ENCODE measurements at regions not wholly inside any gene's neighbourhood (a gene's known extent, or its start where the extent isn't known, plus 50 kb on each side); places are given as distances from the start of the nearest gene placed in this dataset.

DNA sequence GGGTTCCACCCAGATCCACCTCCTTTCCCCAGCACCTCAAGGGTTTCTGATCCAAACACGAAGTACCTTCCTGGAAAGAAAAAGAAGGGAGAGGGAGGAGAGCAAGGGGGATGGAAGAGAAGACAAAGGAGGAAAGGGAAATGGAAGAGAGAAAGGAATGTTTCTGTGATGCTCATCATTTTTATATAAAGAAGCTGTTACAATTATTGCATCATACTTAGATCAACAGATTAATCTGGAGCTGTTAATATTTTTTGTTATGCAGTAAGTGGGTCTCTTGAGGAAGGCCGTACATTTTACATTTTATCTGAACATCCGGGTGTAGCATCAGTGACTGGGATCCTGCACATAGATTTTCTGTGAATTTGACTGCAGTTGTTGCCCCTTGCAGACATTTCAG is 60.6 kb upstream of the NEDD4L start:
- Histone ChIP-seq H3K27me3 (ENCODE audit: insufficient read depth, low read depth) (no peaks in the 10 kb centered on the region), H3K4me3 (IDR thresholded peaks at IDR 0.05; ENCODE audit: insufficient read depth, low read depth, low read length) (no peak overlapping the region), H3K36me3 (ENCODE audit: insufficient read depth) (no peaks in the 10 kb centered on the region), H3K79me2 (ENCODE audit: insufficient read depth, low read depth) (no peaks in the 10 kb centered on the region), H3K4me2 (no peak overlapping the region), H4K20me1 (ENCODE audit: insufficient read depth) (no peaks in the 10 kb centered on the region), H3K4me1 (ENCODE audit: low read depth, poor library complexity, severe bottlenecking) (no peaks in the 10 kb centered on the region), H2AFZ (ENCODE audit: low read depth) (no peak overlapping the region), H3K27ac (no peak overlapping the region), H3K9ac (no peak overlapping the region)
- TF ChIP-seq, protein P1, sequence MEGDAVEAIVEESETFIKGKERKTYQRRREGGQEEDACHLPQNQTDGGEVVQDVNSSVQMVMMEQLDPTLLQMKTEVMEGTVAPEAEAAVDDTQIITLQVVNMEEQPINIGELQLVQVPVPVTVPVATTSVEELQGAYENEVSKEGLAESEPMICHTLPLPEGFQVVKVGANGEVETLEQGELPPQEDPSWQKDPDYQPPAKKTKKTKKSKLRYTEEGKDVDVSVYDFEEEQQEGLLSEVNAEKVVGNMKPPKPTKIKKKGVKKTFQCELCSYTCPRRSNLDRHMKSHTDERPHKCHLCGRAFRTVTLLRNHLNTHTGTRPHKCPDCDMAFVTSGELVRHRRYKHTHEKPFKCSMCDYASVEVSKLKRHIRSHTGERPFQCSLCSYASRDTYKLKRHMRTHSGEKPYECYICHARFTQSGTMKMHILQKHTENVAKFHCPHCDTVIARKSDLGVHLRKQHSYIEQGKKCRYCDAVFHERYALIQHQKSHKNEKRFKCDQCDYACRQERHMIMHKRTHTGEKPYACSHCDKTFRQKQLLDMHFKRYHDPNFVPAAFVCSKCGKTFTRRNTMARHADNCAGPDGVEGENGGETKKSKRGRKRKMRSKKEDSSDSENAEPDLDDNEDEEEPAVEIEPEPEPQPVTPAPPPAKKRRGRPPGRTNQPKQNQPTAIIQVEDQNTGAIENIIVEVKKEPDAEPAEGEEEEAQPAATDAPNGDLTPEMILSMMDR (conservative IDR thresholded peaks at IDR 0.05; ENCODE audit: low read depth, low read length): no peak

DNA sequence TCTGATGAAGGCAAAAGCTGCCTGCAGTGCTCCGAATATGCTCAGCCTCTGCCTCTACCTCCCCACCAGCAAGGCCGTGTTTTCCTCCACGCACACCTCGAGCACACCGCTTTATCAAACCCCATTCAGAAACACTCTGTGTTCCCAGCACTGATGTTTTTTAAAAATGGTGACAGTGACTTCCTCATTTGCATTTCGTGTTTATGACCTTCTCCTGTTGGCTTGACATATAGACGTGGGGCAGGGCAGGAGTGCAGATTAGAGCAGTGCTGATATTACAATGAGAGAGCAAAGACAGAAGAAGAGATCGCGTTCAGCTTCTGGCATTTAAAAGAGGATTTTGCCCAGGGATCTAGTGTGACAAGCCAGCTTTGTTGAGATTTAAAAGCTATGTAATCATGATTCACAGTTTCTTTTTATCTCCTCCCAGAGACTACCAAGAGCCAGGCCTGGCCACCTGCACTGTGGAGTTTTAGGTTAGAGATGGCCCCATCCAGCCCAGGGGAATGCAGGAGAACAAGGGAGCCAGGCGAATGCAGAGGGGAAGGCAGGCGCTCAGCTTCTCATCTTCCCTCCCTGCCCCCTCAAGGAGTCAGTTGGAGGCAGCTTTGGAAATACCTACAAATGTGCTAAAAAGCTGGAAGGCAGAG is 61.5 kb upstream of the NEDD4L start:
- TF ChIP-seq, protein P1 (conservative IDR thresholded peaks at IDR 0.05; ENCODE audit: low read depth, low read length): no peak

DNA sequence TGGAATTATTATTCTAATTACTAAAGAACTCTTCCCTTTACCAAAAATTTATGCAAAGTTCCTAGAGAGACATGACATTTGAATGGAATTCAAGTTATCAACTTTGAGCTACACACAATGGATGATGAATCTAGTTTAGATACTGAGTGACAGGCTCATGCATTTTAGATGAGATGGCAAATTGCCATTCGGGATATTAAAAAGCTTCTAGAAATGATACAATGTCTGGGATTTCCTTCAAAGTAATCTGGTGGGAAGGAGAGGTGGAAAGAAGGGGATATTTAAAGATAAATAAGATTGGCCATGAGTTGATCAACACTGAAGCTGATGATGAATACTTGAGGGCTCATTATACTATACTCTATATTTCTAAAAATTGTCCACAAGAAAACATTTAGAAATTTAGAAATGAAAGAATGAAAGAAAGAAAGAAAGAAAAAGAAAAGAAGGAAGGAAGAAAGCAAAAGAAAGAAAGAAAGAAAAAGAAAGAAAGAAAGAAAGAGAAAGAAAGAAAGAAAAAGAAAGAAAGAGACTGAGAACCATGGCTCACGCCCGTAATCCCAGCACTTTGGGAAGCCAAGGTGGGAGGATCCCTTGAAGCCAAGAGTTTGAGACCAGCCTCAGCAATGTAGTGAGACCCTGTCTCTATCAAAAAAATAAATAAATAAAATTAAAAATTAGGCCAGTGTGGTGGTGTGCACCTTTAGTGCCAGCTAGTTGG is 62.6 kb upstream of the NEDD4L start:
- H3K4me2 ChIP-seq: no peak overlapping the region
- no peak overlapping the region for H2AFZ ChIP-seq (ENCODE audit: low read depth)
- no peaks in the 10 kb centered on the region for H3K27me3 ChIP-seq (ENCODE audit: insufficient read depth, low read depth)
- TF ChIP-seq, protein P1 (conservative IDR thresholded peaks at IDR 0.05; ENCODE audit: low read depth, low read length): no peak
- no peak overlapping the region for H3K9ac ChIP-seq
- H4K20me1 ChIP-seq (ENCODE audit: insufficient read depth): no peaks in the 10 kb centered on the region
- no peak overlapping the region for H3K27ac ChIP-seq
- peaks cover 5% of the 10 kb centered on the region for H3K4me1 ChIP-seq (ENCODE audit: low read depth, poor library complexity, severe bottlenecking)
- H3K4me3 ChIP-seq (IDR thresholded peaks at IDR 0.05; ENCODE audit: insufficient read depth, low read depth, low read length): no peak overlapping the region
- no peaks in the 10 kb centered on the region for H3K79me2 ChIP-seq (ENCODE audit: insufficient read depth, low read depth)
- no peaks in the 10 kb centered on the region for H3K36me3 ChIP-seq (ENCODE audit: insufficient read depth)

More for the DNA sequence above, 61.5 kb upstream of the NEDD4L start:
- Histone ChIP-seq H3K4me2 (no peak overlapping the region), H3K4me3 (IDR thresholded peaks at IDR 0.05; ENCODE audit: insufficient read depth, low read depth, low read length) (no peak overlapping the region), H3K79me2 (ENCODE audit: insufficient read depth, low read depth) (no peaks in the 10 kb centered on the region), H3K9ac (no peak overlapping the region), H4K20me1 (ENCODE audit: insufficient read depth) (no peaks in the 10 kb centered on the region), H3K27me3 (ENCODE audit: insufficient read depth, low read depth) (no peaks in the 10 kb centered on the region), H3K27ac (no peak overlapping the region), H3K36me3 (ENCODE audit: insufficient read depth) (no peaks in the 10 kb centered on the region), H2AFZ (ENCODE audit: low read depth) (no peak overlapping the region), H3K4me1 (ENCODE audit: low read depth, poor library complexity, severe bottlenecking) (no peaks in the 10 kb centered on the region)

DNA sequence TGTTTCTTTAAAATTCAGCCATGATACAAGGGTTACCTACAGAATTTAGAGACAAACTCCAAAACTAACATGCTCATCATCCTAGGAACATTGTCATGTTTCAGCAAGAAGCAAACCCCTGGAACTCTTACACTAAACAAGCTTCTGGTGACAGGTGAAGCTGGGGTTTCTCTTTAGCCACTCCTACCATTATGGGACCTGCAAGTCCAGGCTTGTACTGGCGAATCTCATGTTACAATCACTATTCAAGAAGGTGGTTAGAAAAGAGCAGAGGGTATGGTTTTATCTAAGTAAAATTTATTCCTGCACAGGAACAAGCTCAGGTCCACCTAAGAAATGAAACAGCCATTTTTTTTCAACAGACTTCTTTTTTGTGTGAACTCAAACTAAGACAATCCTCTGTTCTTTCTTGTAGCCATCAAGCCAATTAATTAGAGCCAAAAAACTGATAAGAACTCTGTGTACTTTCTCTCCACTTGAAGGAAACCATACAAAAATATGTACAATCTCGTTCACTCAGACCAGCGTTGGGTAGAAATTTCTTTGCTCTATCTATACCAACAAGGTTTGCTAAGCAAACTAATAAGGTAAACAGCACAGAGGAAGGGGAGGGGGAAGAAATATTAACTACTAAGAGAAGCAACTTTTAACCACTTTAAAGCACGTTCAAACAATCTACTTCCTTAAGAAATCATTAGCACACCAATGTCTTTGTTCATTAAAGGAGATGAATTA is 63.3 kb upstream of the NEDD4L start:
- TF ChIP-seq, protein P1 (conservative IDR thresholded peaks at IDR 0.05; ENCODE audit: low read depth, low read length): no peak
- no peak overlapping the region for H3K27ac ChIP-seq
- H2AFZ ChIP-seq (ENCODE audit: low read depth): no peak overlapping the region
- H3K4me3 ChIP-seq (IDR thresholded peaks at IDR 0.05; ENCODE audit: insufficient read depth, low read depth, low read length): no peak overlapping the region
- no peaks in the 10 kb centered on the region for H3K36me3 ChIP-seq (ENCODE audit: insufficient read depth)
- H4K20me1 ChIP-seq (ENCODE audit: insufficient read depth): no peaks in the 10 kb centered on the region
- H3K79me2 ChIP-seq (ENCODE audit: insufficient read depth, low read depth): no peaks in the 10 kb centered on the region
- H3K4me1 ChIP-seq (ENCODE audit: low read depth, poor library complexity, severe bottlenecking): peaks cover 12% of the 10 kb centered on the region
- no peak overlapping the region for H3K4me2 ChIP-seq
- H3K27me3 ChIP-seq (ENCODE audit: insufficient read depth, low read depth): no peaks in the 10 kb centered on the region
- H3K9ac ChIP-seq: no peak overlapping the region

All from KMS-11 (cell line).